ENCODE measurements at regions not wholly inside any gene's neighbourhood (a gene's known extent, or its start where the extent isn't known, plus 50 kb on each side); places are given as distances from the start of the nearest gene placed in this dataset.

DNA sequence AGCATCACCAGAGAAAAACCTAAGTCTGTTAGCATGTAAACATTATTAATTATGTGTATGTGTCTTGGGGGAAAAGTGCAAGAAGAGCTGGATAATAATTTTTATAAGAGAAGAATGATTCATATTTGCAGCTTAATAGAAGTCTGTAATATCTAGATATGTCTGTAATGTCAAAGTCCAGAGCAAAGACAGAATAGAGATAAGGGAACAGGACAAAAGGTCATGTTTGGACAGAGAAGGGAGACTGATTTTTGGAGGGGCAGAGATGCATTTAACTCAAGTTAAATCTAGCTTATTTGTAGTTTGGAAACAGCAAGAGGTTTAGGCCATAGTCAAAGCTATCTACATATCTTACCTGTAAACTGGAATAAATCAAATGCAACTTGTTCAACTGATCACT is 61.2 kb downstream of the MAGED1 start:
- no peaks in the 10 kb centered on the region for H3K4me1 Mint-ChIP-seq

DNA sequence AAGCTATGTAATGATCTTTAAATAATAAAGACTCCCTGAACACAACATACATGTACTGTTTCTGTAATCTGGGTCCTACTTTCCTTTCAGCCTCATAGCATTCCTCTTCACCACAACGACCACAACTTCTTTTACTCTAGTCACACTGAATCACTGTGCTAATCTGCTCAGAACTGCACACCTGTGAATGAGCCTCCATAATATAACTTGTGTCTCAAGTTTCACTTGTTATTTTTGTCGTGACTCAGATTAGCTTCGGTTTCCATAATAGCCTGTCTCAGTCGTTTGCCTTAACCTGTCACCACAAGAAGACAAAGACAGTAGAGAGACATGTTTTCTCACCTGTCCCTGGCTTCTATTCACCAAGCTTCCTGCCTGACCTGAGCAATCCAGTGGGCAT is 61.8 kb downstream of the MAGED1 start:
- DNase-seq (peak in 1 of 2 donors; percentile 7), ATAC-seq (peak; percentile 59)
- no peak overlapping the region for H3K4me3 Mint-ChIP-seq
- peaks cover 0 to 7% of the 10 kb centered on the region in 2 donors for H3K9me3 Mint-ChIP-seq
- no peak overlapping the region for H3K27ac Mint-ChIP-seq
- peaks cover 28% of the 10 kb centered on the region for H3K27me3 Mint-ChIP-seq
- H3K4me1 Mint-ChIP-seq: no peaks in the 10 kb centered on the region

More for the DNA sequence above, 61.2 kb downstream of the MAGED1 start:
- Mint-ChIP-seq H3K9me3 (peaks cover 0 to 7% of the 10 kb centered on the region in 2 donors), H3K27me3 (peaks cover 29% of the 10 kb centered on the region), H3K27ac (peak overlapping the region in 1 of 2 donors; percentile 57), H3K4me3 (no peak overlapping the region)
- DNase-seq: no peak
- no peak for ATAC-seq

DNA sequence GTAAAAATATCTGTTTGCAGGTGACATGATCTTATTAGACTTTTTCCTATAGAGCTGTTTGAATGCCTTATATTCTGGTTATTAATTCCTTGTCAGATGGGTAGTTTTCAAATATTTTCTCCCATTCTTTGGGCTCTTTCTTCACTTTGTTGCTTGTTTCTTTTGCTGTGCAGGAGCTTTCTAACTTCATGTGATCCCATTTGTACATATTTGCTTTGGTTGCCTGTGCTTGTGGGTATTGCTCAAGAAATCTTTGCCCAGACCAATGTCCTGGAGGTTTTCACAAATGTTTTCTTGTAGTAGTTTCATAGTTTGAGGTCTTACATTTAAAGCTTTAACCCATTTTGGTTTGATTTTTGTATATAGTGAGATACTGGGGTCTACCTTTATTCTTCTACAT is 63.0 kb downstream of the MAGED1 start:
- Mint-ChIP-seq H3K9me3 (peaks cover 0 to 4% of the 10 kb centered on the region in 2 donors), H3K4me3 (no peak overlapping the region), H3K4me1 (no peaks in the 10 kb centered on the region), H3K27me3 (peaks cover 16% of the 10 kb centered on the region), H3K27ac (no peak overlapping the region)
- ATAC-seq (no peak), DNase-seq (no peak)

DNA sequence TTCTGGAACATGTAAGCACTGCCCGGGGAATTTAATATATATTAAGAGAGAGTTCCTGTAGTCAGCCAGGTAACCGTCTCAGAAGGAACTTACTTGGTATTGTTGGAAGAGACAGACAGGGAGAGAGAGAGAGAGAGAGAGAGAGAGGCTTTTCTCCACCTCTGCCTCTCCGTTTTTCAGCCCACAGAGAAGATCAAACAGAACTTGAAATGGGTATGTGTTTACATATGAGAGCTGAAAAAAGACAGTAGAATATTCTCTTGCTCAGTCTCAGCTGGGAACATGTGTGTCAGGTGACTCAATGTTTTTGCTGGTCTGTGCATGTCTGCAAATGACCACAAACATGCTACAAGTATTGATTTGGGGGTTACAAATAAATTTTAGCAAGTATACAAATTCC is 81.9 kb downstream of the MAGED1 start:
- DNase-seq (no peak), ATAC-seq (no peak)
- no peak overlapping the region for H3K27ac Mint-ChIP-seq
- no peaks in the 10 kb centered on the region for H3K4me1 Mint-ChIP-seq
- H3K27me3 Mint-ChIP-seq: peaks cover 5% of the 10 kb centered on the region
- no peak overlapping the region for H3K4me3 Mint-ChIP-seq
- no peaks in the 10 kb centered on the region for H3K9me3 Mint-ChIP-seq

DNA sequence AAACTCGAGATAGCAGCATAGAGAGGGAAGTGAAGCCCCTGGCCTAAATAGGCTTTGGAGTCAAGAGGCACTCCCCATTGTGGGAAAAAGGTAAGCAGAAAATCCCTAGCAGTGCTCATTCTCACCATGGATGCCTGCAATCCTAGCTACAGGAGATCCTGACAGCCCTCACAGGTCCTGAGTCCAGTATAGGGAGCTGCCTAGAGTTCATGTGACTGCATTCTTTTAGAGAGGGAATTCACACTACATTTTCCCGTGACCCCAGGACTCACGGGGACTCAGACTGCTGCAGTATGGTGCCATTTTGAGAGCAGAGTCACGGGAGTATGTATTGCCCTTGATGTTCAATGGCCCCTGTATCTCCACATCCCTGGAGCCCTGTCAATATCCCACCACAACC is 82.4 kb downstream of the MAGED1 start:
- H3K4me3 Mint-ChIP-seq: no peak overlapping the region
- H3K9me3 Mint-ChIP-seq: no peaks in the 10 kb centered on the region
- no peak for ATAC-seq
- H3K27ac Mint-ChIP-seq: no peak overlapping the region
- H3K27me3 Mint-ChIP-seq: peaks cover 5% of the 10 kb centered on the region
- no peak for DNase-seq
- H3K4me1 Mint-ChIP-seq: no peaks in the 10 kb centered on the region

DNA sequence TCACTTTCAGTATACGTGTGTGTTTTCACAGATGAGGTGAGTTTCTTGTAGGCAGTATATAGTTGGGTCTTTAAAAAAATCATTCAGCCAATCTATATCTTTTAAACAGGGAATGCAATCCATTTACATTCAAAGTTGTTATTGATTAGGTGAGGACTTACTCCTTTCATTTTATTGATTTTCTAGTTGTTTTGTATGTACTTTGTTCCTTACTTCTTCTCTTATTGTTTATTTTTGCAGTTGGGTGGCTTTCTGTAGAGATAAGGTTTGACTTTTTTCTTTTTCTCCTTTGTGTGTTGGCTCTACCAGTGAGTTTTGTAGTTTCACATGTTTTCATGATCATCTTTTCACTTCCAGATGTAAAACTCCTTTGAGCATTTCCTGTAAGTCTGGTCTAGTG is 83.1 kb downstream of the MAGED1 start:
- peaks cover 5% of the 10 kb centered on the region for H3K27me3 Mint-ChIP-seq
- no peaks in the 10 kb centered on the region for H3K4me1 Mint-ChIP-seq
- ATAC-seq: no peak
- H3K4me3 Mint-ChIP-seq: no peak overlapping the region
- no peak overlapping the region for H3K27ac Mint-ChIP-seq
- no peaks in the 10 kb centered on the region for H3K9me3 Mint-ChIP-seq
- no peak for DNase-seq
